HUES6 (cell line): ENCODE measurements at regions not wholly inside any gene's neighbourhood (a gene's known extent, or its start where the extent isn't known, plus 50 kb on each side); places are given as distances from the start of the nearest gene placed in this dataset.

Experiments used
- H3K27ac ChIP-seq: 2 replicates; pipeline ENCODE4 v1.7.0; 2013; ENCODE audit warnings: low read depth, mild to moderate bottlenecking, low read length, inconsistent platforms
- H3K27me3 ChIP-seq: 2 replicates; pipeline ENCODE4 v1.6.1; 2013; ENCODE audit warnings: low read length; ENCODE audit not compliant: control insufficient read depth, insufficient read depth
- H3K36me3 ChIP-seq: 2 replicates; pipeline ENCODE4 v1.6.1; 2013; ENCODE audit warnings: low read length; ENCODE audit not compliant: control insufficient read depth, insufficient read depth
- H3K4me1 ChIP-seq: 2 replicates; pipeline ENCODE4 v1.6.1; 2013; ENCODE audit warnings: low read length; ENCODE audit not compliant: control insufficient read depth, insufficient read depth
- H3K4me3 ChIP-seq: 2 replicates; pipeline ENCODE4 v1.5.1; 2013; ENCODE audit warnings: low read depth, low read length
- H3K9ac ChIP-seq: one replicate; pipeline ENCODE4 v1.6.1; 2013; ENCODE audit warnings: mild to moderate bottlenecking, low read length
- H3K9me3 ChIP-seq: 2 replicates; pipeline ENCODE4 v1.6.1; 2013; ENCODE audit warnings: low read depth, low read length; ENCODE audit not compliant: control insufficient read depth, insufficient read depth

DNA sequence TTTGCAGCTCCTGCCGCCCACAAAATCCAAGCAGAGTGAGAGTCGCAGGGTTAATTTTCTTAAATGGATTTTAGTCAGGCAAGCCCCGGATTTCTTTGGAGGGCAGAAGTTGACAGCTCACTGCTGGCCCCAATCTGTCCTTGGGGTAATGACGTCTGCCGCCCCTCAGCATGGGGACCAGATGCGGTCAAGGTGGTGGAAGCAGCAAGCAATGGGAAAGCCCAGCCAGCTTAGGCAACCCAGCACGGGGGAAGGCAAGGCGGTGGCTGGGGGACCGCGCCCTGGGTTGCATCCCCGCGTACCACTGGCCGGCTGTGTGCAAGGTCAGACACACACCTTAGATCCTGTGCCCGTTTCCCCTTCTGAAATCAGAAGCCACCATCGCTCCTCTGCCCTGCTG, 321.7 kb downstream of the C16orf95 start:
- Histone ChIP-seq H3K4me1 (peaks cover 4% of the 10 kb centered on the region; the same call in 1 of the 2 replicates), H3K9ac (no peak overlapping the region), H3K9me3 (no peaks in the 10 kb centered on the region; the same call in 1 of the 2 replicates), H3K4me3 (no peak overlapping the region), H3K27ac (no peak overlapping the region), H3K27me3 (peaks cover 71% of the 10 kb centered on the region; the same call in 1 of the 2 replicates), H3K36me3 (no peaks in the 10 kb centered on the region)

DNA sequence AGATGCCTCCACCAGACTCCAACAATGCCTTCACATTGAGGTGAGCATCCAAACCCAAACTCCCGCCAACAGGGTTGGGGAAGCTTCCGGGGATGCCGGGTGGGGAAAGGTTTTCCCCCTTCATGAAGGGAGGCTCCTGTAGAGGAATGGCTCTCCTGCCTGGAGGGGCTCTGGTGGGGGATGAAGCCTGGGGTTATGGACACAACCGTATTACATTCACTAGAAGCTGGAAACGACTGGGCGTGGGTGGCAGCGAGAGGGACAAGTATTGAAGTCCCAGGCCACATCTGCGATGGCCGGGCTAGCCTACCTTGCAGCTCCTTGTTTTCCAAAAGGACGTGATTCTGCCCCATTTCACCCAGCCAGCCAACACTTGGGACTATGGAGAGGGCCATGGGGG, 321.1 kb downstream of the C16orf95 start:
- Histone ChIP-seq H3K9ac (no peak overlapping the region), H3K4me1 (peaks cover 4% of the 10 kb centered on the region; the same call in 1 of the 2 replicates), H3K9me3 (no peaks in the 10 kb centered on the region; the same call in 1 of the 2 replicates), H3K27me3 (peaks cover 65% of the 10 kb centered on the region; the same call in 1 of the 2 replicates), H3K4me3 (no peak overlapping the region), H3K36me3 (no peaks in the 10 kb centered on the region), H3K27ac (no peak overlapping the region)

DNA sequence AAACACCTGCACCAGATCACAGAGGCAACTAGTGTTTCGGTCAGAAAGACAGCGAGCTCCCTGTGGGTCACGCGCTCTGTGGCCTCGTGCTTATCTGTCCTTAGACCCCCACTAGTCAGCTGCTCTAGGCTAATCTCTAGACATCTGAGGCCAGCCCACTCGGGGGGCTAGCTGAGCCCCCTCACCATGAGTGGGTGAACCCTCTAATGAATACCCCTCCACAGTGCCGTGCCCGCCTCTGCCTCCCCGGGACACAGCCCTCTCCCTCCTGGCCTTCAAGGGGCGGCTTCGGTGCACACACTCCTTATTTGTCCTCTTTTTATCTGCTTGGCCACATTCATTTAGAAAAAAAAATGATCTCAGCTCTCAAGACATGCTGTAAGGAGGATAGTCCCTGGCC, 320.1 kb downstream of the C16orf95 start:
- Histone ChIP-seq H3K4me3 (no peak overlapping the region), H3K9ac (no peak overlapping the region), H3K27me3 (peaks cover 55% of the 10 kb centered on the region; the same call in 1 of the 2 replicates), H3K9me3 (no peaks in the 10 kb centered on the region; the same call in 1 of the 2 replicates), H3K4me1 (peaks cover 4% of the 10 kb centered on the region; the same call in 1 of the 2 replicates), H3K36me3 (no peaks in the 10 kb centered on the region), H3K27ac (no peak overlapping the region)

DNA sequence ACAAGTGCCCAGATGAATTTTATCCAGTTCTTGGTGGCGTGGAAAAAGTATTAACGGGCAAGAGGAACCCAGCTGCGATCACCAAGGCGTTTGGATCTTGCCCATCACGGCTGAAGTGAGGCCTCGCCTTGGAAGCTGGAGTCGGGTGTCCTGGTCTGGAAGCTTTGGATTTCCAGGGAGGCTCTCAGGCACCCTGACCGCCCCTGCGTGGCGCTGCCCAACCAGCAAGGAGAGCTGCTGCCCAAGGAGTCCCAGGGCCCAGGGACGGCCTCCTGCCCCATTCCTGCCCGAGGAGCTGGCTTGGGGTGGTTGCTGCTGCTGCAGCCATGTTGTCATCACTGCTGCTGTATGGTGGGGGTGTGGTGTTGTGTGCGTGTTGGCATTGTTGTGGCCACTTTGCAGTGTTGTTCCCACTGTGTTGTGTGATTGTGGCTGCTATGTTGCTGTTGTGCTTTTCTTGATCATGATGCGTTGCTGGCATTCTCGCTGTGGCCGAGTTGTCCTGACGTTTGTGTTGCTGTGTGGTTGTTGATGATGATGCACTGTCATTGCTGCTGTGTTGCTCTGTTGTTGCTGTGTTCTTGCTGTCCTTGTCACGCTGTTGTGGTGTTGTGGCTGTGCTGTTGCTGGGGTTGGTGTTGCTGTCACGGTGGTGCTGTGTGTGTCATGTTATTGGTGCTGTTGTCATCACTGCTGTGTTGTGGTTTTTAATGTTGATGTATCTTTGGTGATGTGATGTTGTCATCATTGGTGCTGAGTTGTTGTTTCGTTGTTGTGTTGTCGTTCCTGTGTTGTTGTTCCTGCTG, 318.8 kb downstream of the C16orf95 start:
- Histone ChIP-seq H3K9ac (no peak overlapping the region), H3K27me3 (peaks cover 47% of the 10 kb centered on the region; the same call in 1 of the 2 replicates), H3K4me1 (peaks cover 4% of the 10 kb centered on the region; the same call in 1 of the 2 replicates), H3K27ac (no peak overlapping the region), H3K4me3 (no peak overlapping the region), H3K9me3 (no peaks in the 10 kb centered on the region), H3K36me3 (no peaks in the 10 kb centered on the region)

DNA sequence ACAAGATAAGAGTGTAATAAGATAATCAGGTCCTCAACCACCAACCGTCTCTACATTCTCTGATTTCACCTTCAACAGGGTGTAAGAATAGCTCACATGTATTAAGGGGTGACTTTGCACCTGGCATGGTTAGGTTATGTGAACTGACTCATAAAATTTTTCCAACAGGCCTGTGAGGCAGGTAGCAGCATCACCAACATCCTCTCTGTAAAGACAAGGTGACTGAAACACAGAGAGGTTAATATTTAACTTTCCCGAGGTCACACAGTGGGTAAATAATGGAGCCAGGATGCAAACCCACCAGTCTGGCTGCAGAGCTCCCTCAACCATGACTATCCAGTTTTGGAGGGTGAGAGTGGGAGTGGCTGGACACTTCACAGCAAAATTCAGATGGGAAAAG, 317.2 kb downstream of the C16orf95 start:
- Histone ChIP-seq H3K27me3 (peaks cover 31% of the 10 kb centered on the region; the same call in 1 of the 2 replicates), H3K4me3 (no peak overlapping the region), H3K27ac (no peak overlapping the region), H3K4me1 (no peaks in the 10 kb centered on the region; the same call in 1 of the 2 replicates), H3K9me3 (peaks cover 5% of the 10 kb centered on the region), H3K9ac (no peak overlapping the region), H3K36me3 (no peaks in the 10 kb centered on the region)

DNA sequence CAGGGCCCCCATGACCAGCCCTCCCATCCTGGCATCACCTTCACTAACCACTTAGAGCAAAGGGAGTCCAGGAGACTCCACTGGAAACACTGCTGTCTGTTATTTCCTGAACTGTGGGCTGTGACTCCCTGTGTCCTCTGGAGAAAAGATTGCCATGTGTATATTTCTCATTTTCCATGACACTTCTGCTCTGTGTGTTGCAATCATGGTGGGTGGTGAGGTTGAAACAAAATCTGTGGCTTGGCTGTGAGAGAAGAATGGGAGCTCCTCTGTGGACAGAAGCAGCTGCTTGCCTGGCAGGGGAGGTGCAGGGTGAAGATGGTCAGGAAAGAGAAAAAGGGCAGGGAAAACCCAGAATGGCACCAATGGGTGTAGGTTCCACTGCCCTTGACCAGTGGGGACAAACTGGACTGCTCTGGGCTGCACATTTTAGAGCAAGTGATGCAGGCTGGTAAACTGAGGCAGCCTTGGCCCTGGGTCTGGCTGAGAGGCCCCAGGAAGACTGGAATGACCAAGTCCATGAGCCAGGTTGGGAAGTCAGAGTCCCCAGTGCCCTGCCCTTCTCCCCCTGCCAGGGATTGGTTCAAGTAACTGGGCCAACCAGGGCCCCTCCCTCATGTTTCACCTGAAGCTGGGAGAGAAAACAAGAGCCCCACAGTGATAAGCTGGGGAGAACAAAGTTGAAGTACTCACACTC, 314.3 kb downstream of the C16orf95 start:
- Histone ChIP-seq H3K9me3 (peaks cover 12% of the 10 kb centered on the region), H3K4me3 (no peak overlapping the region), H3K36me3 (no peaks in the 10 kb centered on the region), H3K9ac (no peak overlapping the region), H3K27ac (no peak overlapping the region), H3K4me1 (no peaks in the 10 kb centered on the region; the same call in 1 of the 2 replicates), H3K27me3 (peaks cover 18% of the 10 kb centered on the region; the same call in 1 of the 2 replicates)

DNA sequence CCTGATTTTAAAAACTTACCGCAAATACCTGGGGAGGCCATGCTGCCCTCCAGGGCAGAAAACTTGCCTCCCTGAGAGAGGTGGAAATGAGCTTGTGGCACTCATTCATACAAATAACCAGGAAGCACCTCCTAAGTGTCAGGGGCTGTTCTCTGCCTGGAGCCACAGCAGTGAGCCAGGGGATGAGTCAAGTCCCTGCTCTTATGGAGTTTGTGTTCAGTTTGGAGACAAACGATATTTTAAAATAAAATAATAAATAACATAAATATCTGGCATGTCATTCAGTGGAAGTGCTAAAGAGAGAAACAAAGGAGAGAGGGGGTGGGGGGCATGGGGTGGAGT, 313.8 kb downstream of the C16orf95 start:
- no peak overlapping the region for H3K4me3 ChIP-seq

DNA sequence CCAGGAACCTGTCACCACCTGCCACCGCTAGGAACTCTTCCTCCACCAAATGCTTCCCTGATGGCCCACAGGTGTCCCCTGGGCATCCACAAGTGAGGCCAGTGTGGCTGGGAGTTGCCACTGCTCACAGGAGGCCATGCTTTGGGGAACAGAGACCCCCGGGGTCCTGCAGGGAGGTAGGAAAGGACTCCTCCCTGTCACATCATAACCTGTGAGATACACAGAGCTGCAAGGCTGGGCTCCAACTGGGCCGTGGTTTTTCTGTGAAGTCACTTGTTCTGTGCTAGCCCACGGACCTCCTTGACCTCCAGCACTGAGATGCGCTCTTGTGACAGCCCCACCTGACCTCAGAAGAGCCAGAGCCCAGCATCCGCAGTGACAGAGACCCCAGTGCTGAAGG, 311.2 kb downstream of the C16orf95 start:
- H3K27me3 ChIP-seq: peaks cover 2% of the 10 kb centered on the region; the same call in 1 of the 2 replicates
- H3K36me3 ChIP-seq: no peaks in the 10 kb centered on the region
- peaks cover 12% of the 10 kb centered on the region for H3K9me3 ChIP-seq
- no peak overlapping the region for H3K4me3 ChIP-seq
- no peak overlapping the region for H3K27ac ChIP-seq
- H3K9ac ChIP-seq: no peak overlapping the region
- no peaks in the 10 kb centered on the region for H3K4me1 ChIP-seq

More for the DNA sequence above, 313.8 kb downstream of the C16orf95 start:
- H3K9me3 ChIP-seq: peaks cover 12% of the 10 kb centered on the region
- peaks cover 18% of the 10 kb centered on the region; the same call in 1 of the 2 replicates for H3K27me3 ChIP-seq
- no peaks in the 10 kb centered on the region; the same call in 1 of the 2 replicates for H3K4me1 ChIP-seq
- no peak overlapping the region for H3K9ac ChIP-seq
- no peak overlapping the region for H3K27ac ChIP-seq
- H3K36me3 ChIP-seq: no peaks in the 10 kb centered on the region

DNA sequence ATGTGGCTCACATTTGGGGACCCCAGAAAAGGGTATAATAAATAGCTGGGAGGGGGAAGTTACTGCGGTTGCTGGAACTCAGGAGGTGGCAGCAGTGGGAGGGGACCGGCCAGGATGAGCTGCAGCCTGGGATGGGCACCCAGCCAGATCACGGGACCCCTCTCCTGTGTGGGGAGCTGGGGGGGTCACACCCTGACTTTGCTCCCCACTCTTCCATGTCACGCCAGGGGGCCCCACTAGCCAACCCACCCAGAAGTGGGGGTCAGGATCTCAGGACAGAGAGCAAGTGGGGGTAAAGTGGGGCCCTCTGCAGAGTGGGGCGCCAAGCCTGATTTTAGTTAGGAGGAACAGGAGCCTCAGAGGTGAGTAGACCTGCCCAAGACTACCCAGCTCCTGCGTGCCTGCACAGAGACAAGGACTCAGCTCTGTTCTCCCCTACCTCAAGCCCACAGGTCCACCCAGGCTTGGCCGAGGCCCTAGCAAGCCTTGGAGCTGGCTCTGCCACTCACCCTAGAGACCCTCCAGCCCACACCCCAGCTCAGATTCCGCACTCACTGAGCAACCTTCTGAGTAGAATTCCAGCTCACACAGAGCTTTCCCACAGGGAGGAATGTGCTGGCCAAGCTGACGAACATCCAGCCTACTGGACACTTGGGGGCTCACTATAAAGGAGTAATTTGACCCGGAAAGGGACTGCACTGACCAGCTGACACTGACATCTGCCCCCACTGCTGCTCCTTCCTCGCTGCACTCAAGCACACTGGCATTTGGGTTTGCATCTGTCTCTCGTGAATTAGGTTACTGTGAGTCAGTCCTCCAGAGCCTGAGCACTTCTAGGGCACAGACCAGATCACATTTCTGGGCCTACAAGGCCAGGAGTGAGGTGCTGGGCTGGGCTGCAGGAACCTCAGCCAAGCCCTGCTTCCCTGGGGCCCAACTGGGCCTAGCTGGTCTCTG, 310.1 kb downstream of the C16orf95 start:
- H3K4me1 ChIP-seq: no peaks in the 10 kb centered on the region
- H3K27me3 ChIP-seq: peaks cover 2% of the 10 kb centered on the region; the same call in 1 of the 2 replicates
- H3K27ac ChIP-seq: no peak overlapping the region
- no peaks in the 10 kb centered on the region for H3K36me3 ChIP-seq
- H3K9me3 ChIP-seq: peaks cover 12% of the 10 kb centered on the region
- no peak overlapping the region for H3K9ac ChIP-seq
- no peak overlapping the region for H3K4me3 ChIP-seq

DNA sequence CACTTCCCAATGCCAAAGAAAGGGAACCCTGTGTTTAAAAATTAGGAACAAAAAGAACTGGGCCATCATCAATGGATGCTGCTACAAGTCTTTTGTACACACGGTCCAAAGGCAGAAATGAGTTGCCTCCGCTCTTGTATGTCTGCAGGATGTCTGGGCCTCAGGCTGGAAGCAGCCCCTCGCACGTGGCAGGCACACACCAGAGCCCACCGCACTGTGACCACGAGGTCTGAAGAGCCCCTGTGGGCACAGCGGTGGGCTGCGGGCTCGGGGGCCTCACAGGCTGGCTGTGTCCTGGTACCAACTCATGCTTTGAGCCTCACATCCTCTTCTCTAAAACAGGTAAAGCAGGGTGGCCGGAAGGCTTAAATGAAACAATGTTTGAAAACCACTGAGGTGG, 309.3 kb downstream of the C16orf95 start:
- H3K9me3 ChIP-seq: peaks cover 12% of the 10 kb centered on the region
- no peak overlapping the region for H3K4me3 ChIP-seq
- H3K4me1 ChIP-seq: no peaks in the 10 kb centered on the region
- H3K27me3 ChIP-seq: no peaks in the 10 kb centered on the region; the same call in 1 of the 2 replicates
- no peaks in the 10 kb centered on the region for H3K36me3 ChIP-seq
- H3K27ac ChIP-seq: no peak overlapping the region
- H3K9ac ChIP-seq: no peak overlapping the region
